GM12892 (cell line): ENCODE measurements at regions not wholly inside any gene's neighbourhood (a gene's known extent, or its start where the extent isn't known, plus 50 kb on each side); places are given as distances from the start of the nearest gene placed in this dataset.

ENCODE experiments used
- DNase-seq: peaks from one replicate; pipeline ENCODE4 v3.0.0; 2011; ENCODE audit not compliant: insufficient read length
- FAIRE-seq: peaks from 2 replicates; lab custom pipeline; 2011; peaks lifted over from hg19 to GRCh38; lab: Jason Lieb, UNC
- POLR2A ChIP-seq: IDR thresholded peaks from 2 replicates; pipeline ENCODE4 v1.6.1; 2011; ENCODE audit warnings: low read depth, low read length, control low read depth
- POLR2AphosphoS5 ChIP-seq: IDR thresholded peaks from 2 replicates; pipeline ENCODE4 v1.6.1; 2011; ENCODE audit warnings: low read depth, low read length, control low read depth
- TAF1 ChIP-seq: IDR thresholded peaks from 2 replicates; pipeline ENCODE4 v1.6.1; 2011; ENCODE audit warnings: low read depth, mild to moderate bottlenecking, control low read depth, low read length, borderline replicate concordance

DNA sequence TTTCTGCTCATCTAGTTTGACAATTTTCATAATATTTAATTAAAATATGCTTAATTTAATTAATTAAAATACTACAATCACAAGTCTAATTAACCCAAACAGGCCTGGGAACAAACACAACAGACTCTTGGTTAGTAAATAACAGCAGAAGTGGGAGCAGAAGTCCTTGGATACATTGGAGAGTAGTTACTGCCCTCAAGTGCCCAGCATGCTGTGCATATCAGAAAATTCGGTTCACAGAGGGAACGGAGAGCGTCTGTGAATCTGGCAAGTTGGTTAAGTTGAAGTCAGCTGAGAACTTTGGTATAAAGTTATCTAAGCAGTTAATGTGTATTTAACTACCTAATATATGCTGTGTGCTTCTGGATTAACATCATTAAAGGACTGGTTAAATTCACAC is 87.0 kb upstream of the ATG10 start:
- FAIRE-seq (no peak), DNase-seq (no peak)
- TF ChIP-seq TAF1 (no peak), POLR2AphosphoS5 (no peak), POLR2A (no peak)

DNA sequence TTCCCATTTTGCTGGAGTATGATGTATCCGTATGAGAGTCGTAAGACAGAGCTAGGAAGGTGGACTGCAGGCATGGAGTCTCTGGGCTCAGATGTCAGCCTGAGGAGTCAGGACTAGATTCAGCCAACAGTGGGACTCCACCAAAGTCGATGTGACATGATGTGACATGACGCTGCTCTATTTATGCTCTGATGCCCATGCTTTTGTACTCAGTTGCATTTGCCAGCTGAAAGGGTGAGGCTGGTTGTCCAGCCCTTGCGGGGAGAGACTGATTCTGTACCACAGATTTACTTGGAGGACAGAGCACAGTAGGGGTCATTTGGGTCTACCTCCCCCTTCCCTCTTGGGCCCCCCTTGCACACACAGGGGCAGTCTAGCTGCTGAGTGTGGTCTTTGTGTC is 88.5 kb upstream of the ATG10 start:
- TF ChIP-seq POLR2AphosphoS5, result no peak
- TF ChIP-seq TAF1, result no peak
- no peak for TF ChIP-seq POLR2A
- no peak for FAIRE-seq
- DNase-seq, result no peak

DNA sequence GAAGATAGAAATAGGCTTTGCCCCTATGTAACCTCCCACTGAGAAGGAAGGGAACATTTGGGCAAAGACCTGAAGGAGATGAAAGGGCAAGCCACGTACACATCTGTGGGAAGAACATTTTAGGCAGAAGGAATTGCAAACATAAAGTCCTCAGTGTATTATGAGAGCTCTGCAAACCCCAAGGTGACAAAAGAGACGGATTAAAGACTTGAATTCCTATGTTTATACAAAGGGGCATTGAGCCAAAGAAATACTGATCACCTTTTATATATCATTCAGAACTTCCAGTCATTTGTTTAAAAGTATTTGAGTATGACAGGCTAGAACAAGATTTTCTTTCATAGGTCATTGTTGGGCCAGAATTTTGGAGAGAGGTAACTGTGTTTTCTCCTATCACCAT is 90.2 kb upstream of the ATG10 start:
- TF ChIP-seq POLR2A (no peak), TAF1 (no peak)
- DNase-seq (no peak), FAIRE-seq (no peak)

DNA sequence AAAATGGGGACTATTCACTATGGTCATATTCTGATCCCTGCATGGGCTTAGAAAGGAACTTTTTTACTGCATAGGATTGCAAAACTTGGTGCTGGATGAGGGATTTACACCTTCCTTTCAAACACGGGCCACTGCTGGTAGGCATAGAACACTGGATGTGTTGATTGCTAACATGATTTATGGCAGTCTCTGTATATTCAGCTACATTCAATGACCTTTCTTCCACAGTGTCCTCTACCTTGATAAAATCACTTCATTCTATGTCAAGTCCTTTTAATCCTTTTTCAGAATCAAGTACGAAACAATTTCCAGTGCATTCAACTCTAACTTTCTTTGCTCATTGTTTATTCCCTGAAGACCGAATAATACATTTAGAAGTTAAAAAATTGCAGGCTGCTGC is 91.9 kb upstream of the ATG10 start:
- FAIRE-seq (no peak), DNase-seq (no peak)
- no peak for TF ChIP-seq POLR2A
- TF ChIP-seq TAF1, result no peak
- no peak for TF ChIP-seq POLR2AphosphoS5

DNA sequence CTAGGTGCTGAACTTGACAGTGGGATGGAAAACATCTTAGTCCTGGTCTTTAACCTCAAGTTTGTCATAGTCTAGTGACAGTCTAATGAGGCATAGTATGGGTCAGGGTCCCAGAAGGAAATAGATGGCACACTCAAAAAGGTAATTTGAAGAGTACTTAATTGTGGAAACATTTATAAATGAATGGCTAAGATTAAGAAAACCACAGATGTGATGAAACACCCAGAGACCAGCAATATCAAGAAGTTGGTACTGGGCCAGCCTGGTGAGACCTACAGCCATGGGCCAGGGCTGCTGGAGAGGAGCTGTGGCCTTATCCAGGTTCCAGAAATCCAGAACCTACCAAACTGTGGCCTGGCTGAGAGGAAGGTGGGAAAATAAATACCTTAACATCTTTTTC is 93.5 kb upstream of the ATG10 start:
- DNase-seq, result no peak
- no peak for FAIRE-seq
- TF ChIP-seq POLR2AphosphoS5 (no peak), POLR2A (no peak), TAF1 (no peak)

DNA sequence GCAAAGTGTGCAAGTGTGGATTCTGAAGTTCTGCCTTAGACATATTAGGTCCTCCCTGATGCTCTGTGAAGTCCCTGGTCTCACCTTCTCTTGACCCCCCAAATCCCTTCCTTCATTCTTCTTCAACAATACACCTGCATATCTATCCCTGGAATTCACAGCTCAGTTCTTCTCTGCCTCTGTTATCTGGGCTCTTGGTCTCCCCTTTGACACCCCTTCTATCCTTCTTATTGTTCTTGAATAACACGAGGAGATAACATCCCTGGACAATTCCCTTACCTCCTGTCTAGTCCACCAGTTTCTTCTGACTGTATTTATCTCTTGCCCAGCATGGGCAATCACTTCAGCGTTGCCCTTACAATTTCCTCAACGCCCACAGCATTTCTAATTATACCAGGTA is 104.8 kb upstream of the ATG10 start:
- TF ChIP-seq TAF1, result no peak
- TF ChIP-seq POLR2AphosphoS5, result no peak
- TF ChIP-seq POLR2A, result no peak
- FAIRE-seq (no peak), DNase-seq (no peak)

DNA sequence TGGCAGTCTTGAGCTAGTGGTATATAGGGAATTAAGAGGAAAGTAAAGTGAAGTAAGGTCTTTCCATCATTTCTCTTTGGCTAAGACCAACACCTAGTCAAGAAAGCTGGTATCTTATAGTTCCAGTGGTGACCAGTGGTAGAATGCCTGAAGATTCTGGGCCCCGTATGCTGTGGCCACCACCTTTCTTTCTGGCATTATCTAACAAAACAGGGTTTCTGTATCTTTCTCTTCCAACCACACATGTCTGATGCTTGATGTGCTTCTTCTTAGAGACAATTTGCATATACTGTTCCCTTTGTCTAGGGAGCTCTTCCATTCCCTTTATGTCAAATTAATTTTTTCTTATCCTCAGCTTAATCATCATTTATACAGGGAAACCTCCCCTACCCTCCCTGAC is 109.9 kb upstream of the SSBP2 start:
- DNase-seq (no peak), FAIRE-seq (no peak)
- TF ChIP-seq TAF1 (no peak), POLR2AphosphoS5 (no peak), POLR2A (no peak)

DNA sequence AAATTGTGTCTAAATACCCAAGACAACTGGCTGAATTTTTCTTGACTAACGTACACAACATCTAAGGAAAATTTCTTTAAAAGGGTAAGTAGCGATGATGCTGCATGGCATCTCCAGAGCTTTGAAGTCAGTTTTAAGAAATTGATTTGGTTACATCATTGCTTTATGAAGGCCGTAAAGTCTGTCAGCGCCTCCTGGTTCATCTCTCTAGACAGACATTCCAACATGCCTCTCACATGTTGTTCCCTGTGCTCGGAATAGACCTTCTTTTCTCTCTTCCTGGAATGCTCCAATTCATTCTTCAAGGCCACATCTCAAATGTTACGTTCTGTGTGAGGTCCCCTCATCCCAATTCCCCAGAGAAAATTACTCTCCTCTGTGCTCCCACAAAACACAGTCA is 108.7 kb upstream of the SSBP2 start:
- FAIRE-seq (no peak), DNase-seq (no peak)
- no peak for TF ChIP-seq POLR2AphosphoS5

DNA sequence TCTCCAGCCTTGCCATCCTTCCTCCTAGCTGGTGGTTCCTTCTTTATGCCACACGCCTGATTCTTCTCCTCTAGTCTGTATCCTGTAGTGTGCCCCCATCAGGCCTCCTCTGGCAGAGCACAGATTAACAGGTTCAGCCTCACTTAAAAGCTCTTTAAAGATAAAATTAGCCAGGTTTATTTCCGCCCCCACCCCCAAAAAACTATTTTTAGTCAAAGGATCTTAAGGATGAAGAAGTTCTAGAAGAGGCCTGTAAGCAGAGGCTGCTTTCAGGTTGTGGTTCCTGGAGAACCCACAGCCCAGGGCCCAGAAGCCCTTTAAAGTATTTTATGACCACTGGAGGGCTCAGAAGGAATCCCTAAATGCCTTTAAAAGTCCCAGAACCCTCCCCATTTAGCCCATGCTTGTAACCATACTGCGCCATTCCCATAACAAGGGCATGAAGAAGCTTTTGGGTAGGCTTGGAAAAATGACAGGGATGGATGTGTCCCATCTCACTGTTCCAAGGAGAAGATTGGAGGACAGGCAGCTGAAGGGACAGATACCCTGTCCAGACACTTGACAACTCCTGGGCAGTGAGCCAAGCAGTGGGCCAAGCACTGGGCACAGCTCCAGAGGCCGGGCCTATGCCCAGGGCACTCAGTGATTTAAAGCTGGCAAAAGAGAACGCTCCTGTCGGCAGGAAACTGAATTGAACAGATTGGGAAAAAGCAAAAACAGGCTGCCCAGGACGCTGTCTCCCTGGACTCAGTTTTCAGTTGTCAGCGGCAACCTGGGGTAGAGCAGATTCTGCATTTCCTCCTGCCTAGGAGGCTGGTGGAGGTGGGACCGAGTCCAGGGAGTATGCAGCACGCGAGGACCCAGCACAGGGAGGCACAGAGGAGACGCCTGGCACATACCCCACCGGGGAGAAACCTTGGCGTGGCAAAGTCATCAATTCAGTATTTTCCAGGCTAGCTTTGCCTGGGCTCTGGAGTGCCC is 106.3 kb upstream of the SSBP2 start:
- DNase-seq (no peak), FAIRE-seq (peak; percentile 73)
- no peak for TF ChIP-seq POLR2AphosphoS5
- no peak for TF ChIP-seq TAF1
- no peak for TF ChIP-seq POLR2A

DNA sequence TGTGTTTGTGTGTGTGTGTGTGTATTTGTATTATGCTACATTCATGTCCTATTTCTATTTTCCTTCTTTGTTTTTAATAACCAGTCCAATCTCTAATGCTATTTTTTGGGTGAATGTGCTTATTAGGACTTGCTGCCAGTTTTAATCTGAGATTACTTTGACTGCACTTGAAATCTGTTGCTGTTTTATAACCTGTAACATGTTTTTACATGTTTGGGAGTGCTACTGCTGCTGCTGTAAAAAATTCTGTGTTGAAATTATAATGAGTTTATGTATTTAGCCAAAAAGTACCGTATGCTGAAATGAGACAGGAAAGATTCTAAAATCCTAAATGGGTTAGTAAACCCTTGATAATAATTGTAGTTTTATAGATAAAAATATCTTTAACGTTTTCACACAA is 104.7 kb upstream of the SSBP2 start:
- DNase-seq (no peak), FAIRE-seq (no peak)
- TF ChIP-seq TAF1 (no peak), POLR2AphosphoS5 (no peak), POLR2A (no peak)

DNA sequence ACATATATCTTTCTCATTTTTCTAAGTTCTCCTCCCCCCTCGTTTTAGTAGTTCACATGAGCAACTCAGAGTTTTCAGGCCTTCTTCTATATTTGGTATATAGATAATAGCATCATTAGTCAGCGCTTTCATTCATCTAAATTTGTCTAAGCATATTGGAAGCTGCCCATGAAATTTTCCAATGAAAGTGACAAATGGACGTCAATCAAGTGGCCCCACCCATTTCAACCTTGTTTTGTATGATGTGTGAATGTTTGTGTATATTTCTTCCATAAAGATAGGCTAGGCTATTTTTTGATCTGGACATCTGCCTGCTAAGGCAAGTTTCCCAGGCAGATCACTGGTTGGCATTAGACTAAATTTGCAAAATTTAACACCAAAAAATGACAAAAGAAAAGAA is 104.0 kb upstream of the SSBP2 start:
- no peak for FAIRE-seq

DNA sequence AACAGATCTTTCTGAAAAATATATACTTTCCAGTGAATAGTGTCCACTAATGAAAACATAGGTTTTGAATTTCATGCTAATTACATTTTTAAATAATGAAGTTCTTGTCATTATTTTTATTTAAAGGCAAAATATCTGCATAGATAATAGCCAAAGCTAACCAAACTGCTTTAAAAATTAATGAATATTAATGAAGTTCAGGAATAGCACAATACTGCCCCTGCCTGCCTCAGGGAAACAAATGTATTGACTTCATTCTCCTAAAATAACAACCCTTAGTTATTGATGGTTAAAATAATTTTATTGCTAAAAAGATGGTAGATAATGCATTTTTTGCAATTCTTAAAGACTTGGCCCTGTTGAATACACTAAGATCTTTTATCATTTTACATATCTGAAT is 103.6 kb upstream of the SSBP2 start:
- DNase-seq, result no peak
- TF ChIP-seq POLR2A, result no peak
- FAIRE-seq, result no peak

More for the DNA sequence above, 104.0 kb upstream of the SSBP2 start:
- DNase-seq, result no peak
- TF ChIP-seq POLR2A (no peak), TAF1 (no peak), POLR2AphosphoS5 (no peak)
